GM23338 (cell line): ENCODE measurements at regions not wholly inside any gene's neighbourhood (a gene's known extent, or its start where the extent isn't known, plus 50 kb on each side); places are given as distances from the start of the nearest gene placed in this dataset.

Source experiments
- ATAC-seq: fragments of 200-7000 bp; cut with Tn5 transposase; 3 replicates; pipeline ENCODE4 v1.9.1; 2020
- DNase-seq: peaks from one replicate; pipeline ENCODE4 v3.0.0-alpha.2; 2015; ENCODE audit warnings: low spot score
- H2AFZ ChIP-seq: fragments of 200-600 bp; sonication (generic); 2 replicates; pipeline ENCODE4 v1.8.0; 2016; ENCODE audit warnings: antibody characterized with exemption, mild to moderate bottlenecking, moderate library complexity
- H3F3A ChIP-seq: fragments of 200-600 bp; sonication (generic); replicated peaks from 2 replicates; pipeline ENCODE4 v1.8.0; 2017; ENCODE audit warnings: antibody characterized with exemption, mixed run types, low read depth
- H3K27ac ChIP-seq: fragments of 200-600 bp; sonication (generic); 2 replicates; pipeline ENCODE4 v1.6.1; 2016; ENCODE audit warnings: low read depth
- H3K27me3 ChIP-seq: fragments of 200-600 bp; sonication (generic); 2 replicates; pipeline ENCODE4 v1.8.0; 2016; ENCODE audit warnings: mild to moderate bottlenecking, mixed run types, moderate library complexity; ENCODE audit not compliant: insufficient read depth
- H3K36me3 ChIP-seq: fragments of 200-600 bp; sonication (generic); 2 replicates; pipeline ENCODE4 v1.8.0; 2016; ENCODE audit warnings: mild to moderate bottlenecking; ENCODE audit not compliant: insufficient read depth
- H3K4me1 ChIP-seq: fragments of 200-600 bp; sonication (generic); 2 replicates; pipeline ENCODE4 v1.8.0; 2016; ENCODE audit warnings: mild to moderate bottlenecking, moderate library complexity; ENCODE audit not compliant: insufficient read depth
- H3K4me2 ChIP-seq: fragments of 200-600 bp; sonication (generic); 2 replicates; pipeline ENCODE4 v1.7.1; 2017; ENCODE audit warnings: mixed run types
- H3K4me3 ChIP-seq: fragments of 200-600 bp; sonication (generic); 2 replicates; pipeline ENCODE4 v1.6.1; 2016; ENCODE audit warnings: mixed run types
- H3K79me2 ChIP-seq: fragments of 200-600 bp; sonication (generic); replicated peaks from 2 replicates; pipeline ENCODE4 v1.8.0; 2017; ENCODE audit warnings: mild to moderate bottlenecking; ENCODE audit not compliant: insufficient read depth
- H3K9me2 ChIP-seq: fragments of 200-600 bp; sonication (generic); 2 replicates; pipeline ENCODE4 v1.8.0; 2017; ENCODE audit not compliant: insufficient read depth
- H4K20me1 ChIP-seq: fragments of 200-600 bp; sonication (generic); replicated peaks from 2 replicates; pipeline ENCODE4 v1.8.0; 2017; ENCODE audit warnings: mild to moderate bottlenecking; ENCODE audit not compliant: insufficient read depth
- H3K27ac Mint-ChIP-seq: 2 replicates; pipeline ENCODE4 v1.8.0; 2020; ENCODE audit warnings: inconsistent platforms, mild to moderate bottlenecking, moderate library complexity, mixed read lengths
- H3K27me3 Mint-ChIP-seq: 3 replicates; pipeline ENCODE4 v1.8.0; 2022; ENCODE audit warnings: low read depth, mild to moderate bottlenecking, moderate library complexity, mixed read lengths, inconsistent platforms; ENCODE audit not compliant: insufficient read depth, poor library complexity
- H3K36me3 Mint-ChIP-seq: 3 replicates; pipeline ENCODE4 v1.8.0; 2021; ENCODE audit warnings: low read depth, mild to moderate bottlenecking, inconsistent platforms, moderate library complexity, mixed read lengths
- H3K4me1 Mint-ChIP-seq: 3 replicates; pipeline ENCODE4 v1.8.0; 2020; ENCODE audit warnings: mild to moderate bottlenecking, inconsistent platforms, mixed read lengths
- H3K4me3 Mint-ChIP-seq: 3 replicates; pipeline ENCODE4 v1.8.0; 2021; ENCODE audit warnings: moderate library complexity, mild to moderate bottlenecking, inconsistent platforms, mixed read lengths
- H3K9me3 Mint-ChIP-seq: 3 replicates; pipeline ENCODE4 v1.8.0; 2020; ENCODE audit warnings: moderate library complexity, mild to moderate bottlenecking, inconsistent platforms, mixed read lengths
- CREB1 ChIP-seq: fragments of 250-450 bp; sonication (Bioruptor Pico); IDR thresholded peaks from 2 replicates; pipeline ENCODE4 v1.5.0; 2020; ENCODE audit warnings: low read depth, mild to moderate bottlenecking, moderate library complexity
- EZH2 ChIP-seq: fragments of 200-600 bp; sonication (generic); IDR thresholded peaks from one replicate; pipeline ENCODE4 v1.8.0; 2017; ENCODE audit warnings: antibody characterized with exemption, mild to moderate bottlenecking, low read depth; ENCODE audit not compliant: unreplicated experiment
- EZH2phosphoT487 ChIP-seq: fragments of 200-600 bp; sonication (generic); IDR thresholded peaks from one replicate; pipeline ENCODE4 v1.8.1; 2018; ENCODE audit warnings: antibody characterized with exemption; ENCODE audit not compliant: unreplicated experiment
- ZNF114 ChIP-seq: fragments of 250-450 bp; sonication (Bioruptor Pico); IDR thresholded peaks from 2 replicates; pipeline ENCODE4 v1.5.0; 2020; ENCODE audit warnings: mild to moderate bottlenecking, moderate library complexity
- TF ChIP-seq, protein P1 (sequence below): IDR thresholded peaks from one replicate; pipeline ENCODE4 v1.6.1; 2018; ENCODE audit warnings: antibody characterized with exemption; ENCODE audit not compliant: unreplicated experiment
- TF ChIP-seq, protein P2 (sequence below), 2 experiments: fragments of 200-600 bp in 1 of 2; sonication (generic) in 1 of 2; conservative IDR thresholded peaks; 2 replicates each; pipeline versions ENCODE4 v1.5.1 to v1.6.1; 2016 to 2017; ENCODE audit warnings: antibody characterized with exemption in 2 of 2, low read depth in 2 of 2, mild to moderate bottlenecking in 2 of 2, moderate library complexity in 1 of 2
- TF ChIP-seq, protein P3 (sequence below): fragments of 250-450 bp; sonication (Bioruptor Pico); IDR thresholded peaks from 2 replicates; pipeline ENCODE4 v1.5.0; 2020; ENCODE audit warnings: mild to moderate bottlenecking, moderate library complexity

DNA sequence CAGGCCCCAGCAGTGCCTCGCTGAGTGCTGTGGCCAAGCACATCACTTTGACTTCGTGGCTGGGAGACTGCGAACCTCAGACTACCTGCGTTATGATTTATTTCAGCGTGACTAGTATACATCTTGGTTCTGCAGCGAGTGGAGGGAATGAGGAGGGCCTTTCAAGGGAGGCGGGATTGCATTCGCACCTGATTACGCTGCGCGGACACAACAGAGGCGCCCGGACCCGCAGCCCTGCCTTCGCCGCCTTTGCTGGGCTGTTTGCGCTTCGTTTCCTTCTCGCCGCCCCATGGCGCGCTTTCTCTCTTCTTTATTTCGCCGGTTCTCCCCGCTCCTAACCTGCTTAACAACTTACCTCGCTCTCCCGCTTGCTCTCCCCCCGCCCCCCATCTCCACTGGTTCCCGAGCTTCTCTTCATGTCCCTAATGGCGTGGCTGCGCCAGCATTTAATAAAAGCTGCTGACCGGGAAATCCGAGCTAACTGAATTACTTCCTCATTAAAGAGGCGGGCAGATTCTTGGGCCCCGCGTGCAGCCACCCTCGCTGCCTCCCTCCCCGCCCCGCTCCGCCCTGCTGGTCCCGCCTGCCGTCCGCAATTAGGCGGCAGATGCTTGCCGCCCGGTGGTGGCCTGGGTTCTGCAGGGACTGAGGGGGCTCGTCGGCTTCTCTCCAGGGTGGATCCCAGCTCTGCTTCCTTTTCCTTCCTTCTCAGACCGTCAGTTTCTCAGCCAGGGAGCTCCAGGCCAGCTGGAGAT lies 257.6 kb upstream of the SDK2 start:
- peak; percentile 87 for ATAC-seq
- peaks cover 15% of the 10 kb centered on the region for H3K4me1 ChIP-seq
- Mint-ChIP-seq H3K36me3 (no peaks in the 10 kb centered on the region), H3K4me1 (peaks cover 14% of the 10 kb centered on the region), H3K27ac (no peak overlapping the region), H3K27me3 (peaks cover 59% of the 10 kb centered on the region), H3K9me3 (no peaks in the 10 kb centered on the region; the same call in 1 of the 3 replicates), H3K4me3 (peak overlapping the region; percentile 79)
- peak overlapping the region; percentile 96 for H3K4me2 ChIP-seq
- DNase-seq, result peak; percentile 73
- H3K4me3 ChIP-seq, result peak overlapping the region; percentile 64
- H3K9me2 ChIP-seq, result no peaks in the 10 kb centered on the region
- TF ChIP-seq CREB1 (CRISPR knock-in tag), result no peak
- TF ChIP-seq, protein P1, sequence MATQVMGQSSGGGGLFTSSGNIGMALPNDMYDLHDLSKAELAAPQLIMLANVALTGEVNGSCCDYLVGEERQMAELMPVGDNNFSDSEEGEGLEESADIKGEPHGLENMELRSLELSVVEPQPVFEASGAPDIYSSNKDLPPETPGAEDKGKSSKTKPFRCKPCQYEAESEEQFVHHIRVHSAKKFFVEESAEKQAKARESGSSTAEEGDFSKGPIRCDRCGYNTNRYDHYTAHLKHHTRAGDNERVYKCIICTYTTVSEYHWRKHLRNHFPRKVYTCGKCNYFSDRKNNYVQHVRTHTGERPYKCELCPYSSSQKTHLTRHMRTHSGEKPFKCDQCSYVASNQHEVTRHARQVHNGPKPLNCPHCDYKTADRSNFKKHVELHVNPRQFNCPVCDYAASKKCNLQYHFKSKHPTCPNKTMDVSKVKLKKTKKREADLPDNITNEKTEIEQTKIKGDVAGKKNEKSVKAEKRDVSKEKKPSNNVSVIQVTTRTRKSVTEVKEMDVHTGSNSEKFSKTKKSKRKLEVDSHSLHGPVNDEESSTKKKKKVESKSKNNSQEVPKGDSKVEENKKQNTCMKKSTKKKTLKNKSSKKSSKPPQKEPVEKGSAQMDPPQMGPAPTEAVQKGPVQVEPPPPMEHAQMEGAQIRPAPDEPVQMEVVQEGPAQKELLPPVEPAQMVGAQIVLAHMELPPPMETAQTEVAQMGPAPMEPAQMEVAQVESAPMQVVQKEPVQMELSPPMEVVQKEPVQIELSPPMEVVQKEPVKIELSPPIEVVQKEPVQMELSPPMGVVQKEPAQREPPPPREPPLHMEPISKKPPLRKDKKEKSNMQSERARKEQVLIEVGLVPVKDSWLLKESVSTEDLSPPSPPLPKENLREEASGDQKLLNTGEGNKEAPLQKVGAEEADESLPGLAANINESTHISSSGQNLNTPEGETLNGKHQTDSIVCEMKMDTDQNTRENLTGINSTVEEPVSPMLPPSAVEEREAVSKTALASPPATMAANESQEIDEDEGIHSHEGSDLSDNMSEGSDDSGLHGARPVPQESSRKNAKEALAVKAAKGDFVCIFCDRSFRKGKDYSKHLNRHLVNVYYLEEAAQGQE, result no peak
- peak; percentile 56 for TF ChIP-seq EZH2
- TF ChIP-seq, protein P2, sequence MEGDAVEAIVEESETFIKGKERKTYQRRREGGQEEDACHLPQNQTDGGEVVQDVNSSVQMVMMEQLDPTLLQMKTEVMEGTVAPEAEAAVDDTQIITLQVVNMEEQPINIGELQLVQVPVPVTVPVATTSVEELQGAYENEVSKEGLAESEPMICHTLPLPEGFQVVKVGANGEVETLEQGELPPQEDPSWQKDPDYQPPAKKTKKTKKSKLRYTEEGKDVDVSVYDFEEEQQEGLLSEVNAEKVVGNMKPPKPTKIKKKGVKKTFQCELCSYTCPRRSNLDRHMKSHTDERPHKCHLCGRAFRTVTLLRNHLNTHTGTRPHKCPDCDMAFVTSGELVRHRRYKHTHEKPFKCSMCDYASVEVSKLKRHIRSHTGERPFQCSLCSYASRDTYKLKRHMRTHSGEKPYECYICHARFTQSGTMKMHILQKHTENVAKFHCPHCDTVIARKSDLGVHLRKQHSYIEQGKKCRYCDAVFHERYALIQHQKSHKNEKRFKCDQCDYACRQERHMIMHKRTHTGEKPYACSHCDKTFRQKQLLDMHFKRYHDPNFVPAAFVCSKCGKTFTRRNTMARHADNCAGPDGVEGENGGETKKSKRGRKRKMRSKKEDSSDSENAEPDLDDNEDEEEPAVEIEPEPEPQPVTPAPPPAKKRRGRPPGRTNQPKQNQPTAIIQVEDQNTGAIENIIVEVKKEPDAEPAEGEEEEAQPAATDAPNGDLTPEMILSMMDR (conservative IDR thresholded peaks at IDR 0.05; ENCODE audit: low read depth in 2 of 2), result peak in 1 of 2 experiments; percentile 23; a peak in 1 of 4 replicates
- no peak for TF ChIP-seq ZNF114
- no peak for TF ChIP-seq EZH2phosphoT487
- peaks cover 4% of the 10 kb centered on the region; the same call in 1 of the 2 replicates for H3F3A ChIP-seq
- no peak overlapping the region for H3K27ac ChIP-seq
- no peaks in the 10 kb centered on the region for H3K36me3 ChIP-seq
- H2AFZ ChIP-seq, result peak overlapping the region; percentile 95
- H4K20me1 ChIP-seq, result no peaks in the 10 kb centered on the region; the same call in 1 of the 2 replicates
- H3K27me3 ChIP-seq, result peaks cover 99% of the 10 kb centered on the region
- H3K79me2 ChIP-seq, result no peaks in the 10 kb centered on the region

DNA sequence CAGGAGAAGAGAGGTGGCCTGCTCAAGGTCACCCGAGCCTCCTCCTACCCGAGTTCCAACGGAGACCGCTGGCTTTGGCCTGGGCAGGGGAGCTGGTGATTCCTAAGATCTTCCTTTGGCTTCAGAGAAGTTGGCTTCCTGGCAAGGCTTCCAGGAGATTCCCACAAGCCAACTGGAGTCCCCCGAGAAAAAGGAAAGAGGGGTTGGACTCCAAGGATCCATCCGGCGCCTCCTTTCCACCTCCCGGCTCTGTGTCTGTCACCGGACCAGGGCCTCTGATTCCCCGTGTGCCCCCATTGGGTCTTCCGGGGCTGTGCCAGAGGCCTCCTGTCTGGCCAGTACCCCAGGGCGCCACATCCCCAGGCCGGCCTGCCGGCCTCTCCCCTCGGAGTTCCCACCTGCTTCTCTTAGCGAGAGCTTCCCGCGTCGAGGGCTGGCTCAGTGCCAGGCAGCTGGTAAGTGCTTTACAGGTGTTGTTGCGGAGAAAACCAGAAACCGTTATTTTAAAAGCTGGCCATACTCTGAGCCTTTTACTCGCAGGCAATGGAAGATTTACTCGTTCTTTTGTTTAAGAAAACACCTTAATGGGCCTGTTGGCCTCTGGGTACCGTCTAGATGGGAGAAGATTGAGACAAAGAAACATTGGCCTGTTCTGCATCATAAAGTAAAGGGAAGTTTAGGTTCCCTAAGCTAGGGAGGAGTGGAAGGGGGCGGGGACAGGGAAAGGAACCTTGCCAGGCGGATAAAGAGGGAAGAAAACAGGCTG lies 258.4 kb upstream of the SDK2 start:
- ATAC-seq (peak; percentile 69), DNase-seq (peak; percentile 78)
- H3K4me2 ChIP-seq, result peak overlapping the region; percentile 96
- H3K9me2 ChIP-seq, result no peaks in the 10 kb centered on the region
- peak overlapping the region; percentile 64 for H3K4me3 ChIP-seq
- H3F3A ChIP-seq, result peaks cover 4% of the 10 kb centered on the region; the same call in 1 of the 2 replicates
- peaks cover 98% of the 10 kb centered on the region for H3K27me3 ChIP-seq
- H3K9me3 Mint-ChIP-seq, result no peaks in the 10 kb centered on the region; the same call in 1 of the 3 replicates
- H2AFZ ChIP-seq, result peak overlapping the region; percentile 95
- peaks cover 59% of the 10 kb centered on the region for H3K27me3 Mint-ChIP-seq
- H3K4me1 Mint-ChIP-seq, result peaks cover 14% of the 10 kb centered on the region
- no peaks in the 10 kb centered on the region for H3K79me2 ChIP-seq
- no peak overlapping the region for H3K27ac Mint-ChIP-seq
- H3K36me3 Mint-ChIP-seq, result no peaks in the 10 kb centered on the region
- no peak overlapping the region for H3K27ac ChIP-seq
- peak overlapping the region; percentile 79 for H3K4me3 Mint-ChIP-seq
- no peaks in the 10 kb centered on the region for H3K36me3 ChIP-seq
- peaks cover 15% of the 10 kb centered on the region for H3K4me1 ChIP-seq
- no peaks in the 10 kb centered on the region; the same call in 1 of the 2 replicates for H4K20me1 ChIP-seq
- TF ChIP-seq, protein P3, sequence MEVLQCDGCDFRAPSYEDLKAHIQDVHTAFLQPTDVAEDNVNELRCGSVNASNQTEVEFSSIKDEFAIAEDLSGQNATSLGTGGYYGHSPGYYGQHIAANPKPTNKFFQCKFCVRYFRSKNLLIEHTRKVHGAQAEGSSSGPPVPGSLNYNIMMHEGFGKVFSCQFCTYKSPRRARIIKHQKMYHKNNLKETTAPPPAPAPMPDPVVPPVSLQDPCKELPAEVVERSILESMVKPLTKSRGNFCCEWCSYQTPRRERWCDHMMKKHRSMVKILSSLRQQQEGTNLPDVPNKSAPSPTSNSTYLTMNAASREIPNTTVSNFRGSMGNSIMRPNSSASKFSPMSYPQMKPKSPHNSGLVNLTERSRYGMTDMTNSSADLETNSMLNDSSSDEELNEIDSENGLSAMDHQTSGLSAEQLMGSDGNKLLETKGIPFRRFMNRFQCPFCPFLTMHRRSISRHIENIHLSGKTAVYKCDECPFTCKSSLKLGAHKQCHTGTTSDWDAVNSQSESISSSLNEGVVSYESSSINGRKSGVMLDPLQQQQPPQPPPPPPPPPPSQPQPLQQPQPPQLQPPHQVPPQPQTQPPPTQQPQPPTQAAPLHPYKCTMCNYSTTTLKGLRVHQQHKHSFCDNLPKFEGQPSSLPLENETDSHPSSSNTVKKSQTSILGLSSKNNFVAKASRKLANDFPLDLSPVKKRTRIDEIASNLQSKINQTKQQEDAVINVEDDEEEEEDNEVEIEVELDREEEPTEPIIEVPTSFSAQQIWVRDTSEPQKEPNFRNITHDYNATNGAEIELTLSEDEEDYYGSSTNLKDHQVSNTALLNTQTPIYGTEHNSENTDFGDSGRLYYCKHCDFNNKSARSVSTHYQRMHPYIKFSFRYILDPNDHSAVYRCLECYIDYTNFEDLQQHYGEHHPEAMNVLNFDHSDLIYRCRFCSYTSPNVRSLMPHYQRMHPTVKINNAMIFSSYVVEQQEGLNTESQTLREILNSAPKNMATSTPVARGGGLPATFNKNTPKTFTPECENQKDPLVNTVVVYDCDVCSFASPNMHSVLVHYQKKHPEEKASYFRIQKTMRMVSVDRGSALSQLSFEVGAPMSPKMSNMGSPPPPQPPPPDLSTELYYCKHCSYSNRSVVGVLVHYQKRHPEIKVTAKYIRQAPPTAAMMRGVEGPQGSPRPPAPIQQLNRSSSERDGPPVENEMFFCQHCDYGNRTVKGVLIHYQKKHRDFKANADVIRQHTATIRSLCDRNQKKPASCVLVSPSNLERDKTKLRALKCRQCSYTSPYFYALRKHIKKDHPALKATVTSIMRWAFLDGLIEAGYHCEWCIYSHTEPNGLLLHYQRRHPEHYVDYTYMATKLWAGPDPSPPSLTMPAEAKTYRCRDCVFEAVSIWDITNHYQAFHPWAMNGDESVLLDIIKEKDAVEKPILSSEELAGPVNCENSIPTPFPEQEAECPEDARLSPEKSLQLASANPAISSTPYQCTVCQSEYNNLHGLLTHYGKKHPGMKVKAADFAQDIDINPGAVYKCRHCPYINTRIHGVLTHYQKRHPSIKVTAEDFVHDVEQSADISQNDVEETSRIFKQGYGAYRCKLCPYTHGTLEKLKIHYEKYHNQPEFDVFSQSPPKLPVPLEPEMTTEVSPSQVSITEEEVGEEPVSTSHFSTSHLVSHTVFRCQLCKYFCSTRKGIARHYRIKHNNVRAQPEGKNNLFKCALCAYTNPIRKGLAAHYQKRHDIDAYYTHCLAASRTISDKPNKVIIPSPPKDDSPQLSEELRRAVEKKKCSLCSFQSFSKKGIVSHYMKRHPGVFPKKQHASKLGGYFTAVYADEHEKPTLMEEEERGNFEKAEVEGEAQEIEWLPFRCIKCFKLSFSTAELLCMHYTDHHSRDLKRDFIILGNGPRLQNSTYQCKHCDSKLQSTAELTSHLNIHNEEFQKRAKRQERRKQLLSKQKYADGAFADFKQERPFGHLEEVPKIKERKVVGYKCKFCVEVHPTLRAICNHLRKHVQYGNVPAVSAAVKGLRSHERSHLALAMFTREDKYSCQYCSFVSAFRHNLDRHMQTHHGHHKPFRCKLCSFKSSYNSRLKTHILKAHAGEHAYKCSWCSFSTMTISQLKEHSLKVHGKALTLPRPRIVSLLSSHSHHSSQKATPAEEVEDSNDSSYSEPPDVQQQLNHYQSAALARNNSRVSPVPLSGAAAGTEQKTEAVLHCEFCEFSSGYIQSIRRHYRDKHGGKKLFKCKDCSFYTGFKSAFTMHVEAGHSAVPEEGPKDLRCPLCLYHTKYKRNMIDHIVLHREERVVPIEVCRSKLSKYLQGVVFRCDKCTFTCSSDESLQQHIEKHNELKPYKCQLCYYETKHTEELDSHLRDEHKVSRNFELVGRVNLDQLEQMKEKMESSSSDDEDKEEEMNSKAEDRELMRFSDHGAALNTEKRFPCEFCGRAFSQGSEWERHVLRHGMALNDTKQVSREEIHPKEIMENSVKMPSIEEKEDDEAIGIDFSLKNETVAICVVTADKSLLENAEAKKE (CRISPR knock-in tag), result no peak
